ENCODE measurements at regions not wholly inside any gene's neighbourhood (a gene's known extent, or its start where the extent isn't known, plus 50 kb on each side); places are given as distances from the start of the nearest gene placed in this dataset.

DNA sequence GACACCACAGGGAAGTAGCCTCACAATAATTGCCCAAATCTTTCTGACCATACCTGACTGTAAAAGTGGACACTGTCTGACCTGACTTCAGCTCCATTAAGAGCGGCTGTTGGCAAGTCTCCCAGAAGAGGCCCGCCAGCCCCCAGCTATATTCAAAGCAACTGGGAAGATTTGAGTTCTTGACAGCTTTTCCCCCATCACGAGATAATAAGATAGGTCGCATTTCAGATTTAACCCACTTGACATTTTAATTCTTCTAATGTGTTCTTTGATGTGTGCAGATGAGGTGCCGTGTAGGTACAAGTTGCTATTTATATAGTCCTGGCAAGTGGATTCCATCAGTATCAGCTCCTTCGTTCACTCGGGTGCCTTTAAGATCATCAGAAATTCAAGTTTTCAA lies 345.7 kb downstream of the DRD1 start:
- no peak for DNase-seq

DNA sequence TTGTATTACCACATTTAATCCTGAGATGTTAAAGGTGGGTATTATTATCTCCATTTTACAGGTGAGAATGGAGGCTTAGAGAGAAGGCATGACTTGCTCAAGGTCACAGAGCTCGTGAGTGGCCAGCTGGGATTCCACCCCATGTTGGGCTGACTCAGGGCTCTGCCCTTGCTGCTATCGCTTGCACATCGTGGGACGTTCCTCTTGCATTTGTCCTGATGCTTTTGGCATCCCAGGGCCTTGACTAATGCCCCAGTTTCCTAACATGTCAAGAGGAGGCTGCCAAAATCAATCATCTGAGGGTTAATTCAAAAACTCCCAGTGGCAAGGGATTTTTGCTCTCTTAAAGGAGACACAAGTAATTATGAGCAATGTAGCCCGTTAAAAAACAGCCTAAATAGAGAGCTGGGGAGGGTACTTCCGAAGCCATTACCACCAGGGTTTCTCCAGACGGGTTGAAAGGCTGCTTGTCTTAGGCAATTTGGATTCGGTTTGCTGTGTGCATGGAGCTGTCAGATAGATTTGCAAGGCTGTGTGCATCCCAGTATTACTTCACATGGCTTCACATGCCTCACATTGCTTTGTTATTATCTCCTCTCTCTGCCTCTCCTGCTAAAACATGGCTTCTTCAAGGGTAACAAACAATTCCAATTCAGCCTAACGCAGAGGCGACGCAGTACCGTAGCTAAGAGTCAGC lies 347.4 kb downstream of the DRD1 start:
- DNase-seq: no peak

DNA sequence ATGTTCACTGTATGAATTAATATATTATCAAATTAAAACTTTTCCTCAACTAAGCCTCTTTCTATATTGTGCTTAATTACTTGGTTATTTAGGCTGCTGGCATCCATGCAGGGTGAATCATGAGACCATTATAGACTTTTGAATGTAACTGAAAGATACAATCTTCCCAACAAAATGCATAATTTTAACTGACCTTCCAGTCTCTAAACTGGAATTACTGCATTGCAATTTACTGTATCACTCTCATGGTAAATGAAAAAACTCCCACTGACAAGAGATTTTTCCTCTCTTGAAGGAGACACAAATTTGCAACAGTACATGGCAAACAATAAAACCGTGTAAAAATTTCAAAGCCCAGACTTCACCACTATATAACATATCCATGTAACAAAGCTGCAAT lies 349.5 kb downstream of the DRD1 start:
- DNase-seq: no peak

DNA sequence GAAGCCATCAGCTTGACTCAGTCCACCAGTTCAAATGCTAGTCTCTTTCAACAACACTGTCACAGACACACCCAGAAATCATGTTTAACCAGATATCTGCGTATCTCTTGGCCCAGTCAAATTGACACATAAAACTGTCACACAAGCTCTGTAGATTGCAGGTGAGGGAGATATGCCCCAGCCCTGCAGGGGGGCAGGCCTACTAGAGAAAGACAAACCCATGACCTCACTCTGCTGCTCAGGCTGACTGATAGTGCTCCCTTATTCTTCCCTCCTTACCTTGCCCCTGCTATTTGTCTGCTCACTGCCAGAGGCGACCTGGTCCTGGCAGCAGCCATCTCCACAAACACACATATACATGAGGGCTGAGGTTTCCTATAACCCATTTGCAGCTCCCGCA lies 351.3 kb downstream of the DRD1 start:
- DNase-seq: no peak

DNA sequence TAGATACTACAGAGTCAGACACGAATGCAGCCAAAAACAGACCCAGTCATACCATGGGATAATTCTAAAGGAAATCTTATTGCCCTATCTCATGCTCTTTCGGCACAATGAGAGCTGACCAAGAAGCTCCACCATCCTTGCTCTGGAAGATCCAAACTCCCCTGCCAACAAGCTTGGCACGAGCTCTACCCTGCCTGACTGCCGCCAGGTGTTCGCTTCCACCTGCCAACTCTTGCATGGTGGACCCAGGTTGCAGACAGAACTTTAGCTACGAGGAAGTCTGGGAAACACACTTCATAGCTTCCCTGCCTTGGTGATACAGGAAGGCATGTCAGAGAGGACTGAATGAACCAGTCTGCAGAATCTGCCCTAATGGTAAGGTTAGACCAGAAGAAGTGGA lies 355.0 kb downstream of the DRD1 start:
- no peak for DNase-seq

DNA sequence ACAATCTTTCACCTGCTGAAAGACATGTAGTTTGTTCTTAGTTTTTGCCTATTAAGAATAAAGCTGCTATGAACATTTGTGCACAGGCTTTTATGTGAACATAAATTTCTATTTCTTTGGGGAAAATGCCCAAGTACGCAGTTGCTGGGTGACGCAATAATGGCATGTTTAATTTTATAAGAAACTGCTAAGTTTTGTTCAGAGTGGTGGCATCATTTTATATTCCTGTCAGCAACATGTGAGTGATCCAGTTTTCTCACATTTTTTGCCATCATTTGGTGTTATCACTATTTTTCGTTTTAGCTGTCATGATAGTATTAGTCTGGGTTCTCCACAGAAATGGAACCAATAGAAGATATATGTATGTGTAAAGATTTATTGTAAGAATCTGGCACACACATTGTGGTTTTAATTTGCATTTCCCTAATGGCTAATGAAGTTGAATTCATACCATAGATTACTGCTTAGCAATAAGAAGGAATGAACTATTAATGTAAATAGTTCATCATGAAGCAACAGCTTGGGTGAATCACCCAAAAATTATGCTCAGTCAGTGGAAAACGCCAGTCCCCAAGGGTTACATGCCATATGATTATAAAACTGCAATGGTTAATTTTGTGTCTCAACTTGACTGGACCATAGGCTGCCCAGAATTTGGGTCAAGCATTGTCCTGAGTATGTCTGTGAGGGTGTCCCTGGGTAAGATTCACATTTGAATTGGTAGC lies 358.6 kb downstream of the MSX2 start:
- DNase-seq: no peak

DNA sequence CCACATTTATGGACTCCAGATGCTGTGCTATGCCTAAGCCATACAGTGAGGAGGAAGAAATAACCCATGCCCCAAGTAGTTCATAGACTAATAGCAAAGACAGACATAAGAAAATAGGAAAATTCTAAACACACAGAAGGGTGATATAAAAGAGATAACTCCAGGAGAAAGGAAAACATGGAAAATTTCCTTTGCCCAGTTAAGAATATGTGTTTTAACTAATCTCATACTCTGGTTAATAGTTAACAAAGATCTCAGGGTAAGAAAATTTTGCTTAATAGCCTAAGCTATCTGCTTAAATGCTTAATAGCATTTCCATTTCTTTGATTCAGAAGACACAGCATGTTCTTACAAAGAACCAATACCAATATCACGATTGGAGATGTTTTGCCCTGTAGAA lies 358.0 kb downstream of the MSX2 start:
- no peak for DNase-seq

DNA sequence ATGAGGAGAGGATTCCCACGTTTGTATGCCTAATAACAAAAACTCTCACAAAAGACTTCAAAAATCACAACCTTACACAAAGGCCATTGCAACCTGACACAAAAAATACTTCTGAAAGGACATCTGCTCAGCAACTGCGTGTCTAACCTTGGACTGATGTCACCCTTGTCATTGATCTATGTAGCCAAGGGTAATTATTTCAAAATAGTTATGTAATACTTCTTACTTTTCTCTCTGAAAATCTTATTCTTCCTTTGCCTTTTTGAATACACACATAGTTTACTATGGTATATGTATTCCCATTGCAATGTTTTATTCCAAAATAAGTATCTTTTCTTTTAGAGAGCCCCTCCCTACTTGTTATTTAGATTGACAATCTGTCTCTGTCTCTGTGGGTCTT lies 355.3 kb downstream of the MSX2 start:
- no peak for DNase-seq

DNA sequence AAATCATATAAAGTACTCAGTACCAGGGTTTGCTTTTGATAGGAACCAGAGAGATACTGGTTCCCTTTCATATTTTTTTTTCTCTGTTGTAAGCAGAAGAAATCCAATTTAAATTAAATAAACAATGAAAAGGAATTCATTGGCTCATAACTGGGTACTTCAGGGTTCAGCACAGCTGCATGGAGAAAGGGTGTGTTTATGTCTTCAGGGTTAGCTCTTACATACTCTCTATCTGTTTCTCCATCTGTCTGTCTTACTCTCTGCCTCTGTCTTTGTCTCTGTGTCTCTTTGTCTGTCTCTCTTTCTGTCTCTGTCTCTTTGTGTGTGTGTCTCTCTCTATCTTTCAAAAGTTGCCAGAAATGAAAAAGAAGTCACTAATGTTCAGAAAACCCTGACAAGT lies 345.9 kb downstream of the MSX2 start:
- no peak for DNase-seq

DNA sequence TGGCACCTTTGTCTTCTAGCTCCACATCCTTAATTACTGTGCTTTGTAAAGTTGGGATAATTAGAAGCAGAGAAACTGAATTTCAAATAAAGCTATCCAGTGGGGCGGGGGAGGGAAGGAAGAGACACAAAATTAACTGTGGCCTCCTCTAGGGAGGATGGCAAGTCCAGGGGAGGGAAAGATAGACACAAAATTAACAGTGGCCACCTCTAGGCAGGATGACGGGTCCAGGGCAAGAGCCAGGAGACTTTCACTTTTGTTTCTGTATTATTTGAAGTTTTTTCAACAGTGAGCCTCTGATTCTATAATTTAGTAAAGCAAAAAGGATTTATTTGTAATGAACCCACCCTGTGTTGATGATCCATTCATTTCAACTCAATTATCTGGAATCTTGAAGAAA lies 335.9 kb downstream of the MSX2 start:
- no peak for DNase-seq

DNA sequence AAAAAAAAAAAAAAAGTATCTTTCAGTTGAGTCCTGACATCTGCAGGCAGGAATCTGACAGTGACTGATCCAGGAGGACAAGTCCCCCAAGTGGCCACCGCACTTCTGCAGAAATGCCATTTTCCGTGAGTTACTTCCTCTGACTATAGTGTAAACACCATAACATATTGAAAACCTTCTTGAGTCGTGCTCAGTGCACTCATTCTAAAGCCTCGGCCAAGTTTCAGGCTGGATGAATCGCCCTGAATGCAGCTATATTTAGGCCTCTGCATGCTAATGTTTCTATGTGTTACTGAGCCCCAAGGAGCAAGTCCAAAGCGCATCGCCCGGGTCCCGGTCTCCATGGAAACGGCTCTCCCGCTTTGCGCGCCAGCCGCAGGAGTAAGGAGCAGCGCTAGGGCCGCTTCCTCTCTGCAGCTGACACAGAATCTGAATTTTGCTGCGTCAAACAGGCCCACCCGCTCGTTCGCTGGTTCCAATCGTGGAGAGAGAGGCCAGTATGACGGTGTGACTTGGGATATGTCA lies 335.4 kb downstream of the MSX2 start:
- no peak for DNase-seq

DNA sequence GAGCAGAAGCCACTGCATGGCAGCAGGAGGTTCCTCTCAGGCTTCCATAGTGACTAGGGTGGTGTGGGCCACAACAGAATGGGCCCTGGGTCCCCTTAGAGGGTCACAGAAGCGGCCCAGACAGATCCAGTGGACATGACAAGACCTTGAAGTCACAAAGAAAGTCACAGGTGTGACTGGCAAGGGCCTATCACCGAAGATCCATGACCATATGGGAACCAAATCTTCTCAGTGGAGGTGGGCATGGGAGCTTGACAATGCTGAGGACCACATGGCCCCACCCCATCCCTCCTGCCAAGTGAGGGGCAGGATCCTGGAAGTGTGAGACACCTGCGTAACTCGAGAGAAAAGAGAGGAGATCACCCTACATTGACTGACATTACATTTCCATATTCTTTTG lies 332.4 kb downstream of the MSX2 start:
- no peak for DNase-seq

DNA sequence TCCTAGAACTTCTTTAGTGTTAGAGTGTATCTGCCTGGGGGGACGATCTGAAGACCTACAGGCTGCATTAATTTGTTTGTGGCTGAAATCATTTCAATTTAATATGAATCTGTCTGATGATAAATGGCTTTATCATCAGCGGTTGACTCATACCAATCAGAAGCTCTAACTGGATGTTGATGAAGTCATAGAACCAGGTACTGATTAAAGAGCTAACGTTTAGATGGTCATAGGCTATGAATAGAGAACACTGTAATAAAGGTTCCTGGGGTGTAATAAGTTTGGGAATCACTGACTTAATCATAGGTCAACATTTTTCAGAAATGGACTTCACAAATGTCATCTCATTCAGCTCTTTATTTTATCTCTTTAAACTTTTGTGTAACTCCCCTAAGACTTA lies 329.9 kb downstream of the MSX2 start:
- DNase-seq: no peak

DNA sequence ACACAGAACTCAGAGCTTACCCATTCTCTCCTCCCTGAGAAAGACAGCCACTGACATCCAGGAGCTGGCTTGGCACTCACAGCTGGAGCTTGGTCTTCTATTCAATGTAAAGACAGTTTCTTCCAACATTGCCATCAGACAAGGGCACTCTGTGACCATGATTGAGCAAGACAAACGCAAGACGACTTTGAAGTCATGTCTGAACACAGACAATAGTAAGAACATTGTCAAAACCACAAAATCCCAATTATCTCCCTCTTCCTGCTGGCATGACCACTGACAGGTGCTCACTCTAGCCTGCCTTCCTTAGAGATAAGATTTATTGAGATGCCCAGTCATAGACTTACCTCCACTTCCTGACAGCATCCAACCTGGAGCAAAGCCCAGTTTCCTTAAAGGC lies 328.0 kb downstream of the MSX2 start:
- DNase-seq: no peak

DNA sequence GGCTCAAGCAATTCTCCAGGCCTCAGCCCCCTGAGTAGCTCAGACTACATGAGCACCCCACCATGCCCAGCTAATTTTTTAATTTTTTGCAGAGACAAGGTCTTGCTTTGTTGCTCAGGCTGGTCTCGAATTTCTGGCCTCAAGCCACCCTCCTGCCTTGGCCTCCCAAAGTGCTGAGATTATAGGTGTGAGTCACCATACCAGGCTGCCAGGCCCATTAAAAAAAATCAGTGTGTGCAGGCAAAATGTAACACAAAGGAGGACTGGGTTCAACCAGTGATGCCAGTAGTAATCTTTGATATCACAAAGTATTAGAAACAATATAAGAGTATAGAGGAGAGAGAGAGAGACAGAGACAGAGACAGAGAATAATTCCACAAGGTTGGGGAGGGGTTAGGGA lies 322.7 kb downstream of the MSX2 start:
- no peak for DNase-seq

DNA sequence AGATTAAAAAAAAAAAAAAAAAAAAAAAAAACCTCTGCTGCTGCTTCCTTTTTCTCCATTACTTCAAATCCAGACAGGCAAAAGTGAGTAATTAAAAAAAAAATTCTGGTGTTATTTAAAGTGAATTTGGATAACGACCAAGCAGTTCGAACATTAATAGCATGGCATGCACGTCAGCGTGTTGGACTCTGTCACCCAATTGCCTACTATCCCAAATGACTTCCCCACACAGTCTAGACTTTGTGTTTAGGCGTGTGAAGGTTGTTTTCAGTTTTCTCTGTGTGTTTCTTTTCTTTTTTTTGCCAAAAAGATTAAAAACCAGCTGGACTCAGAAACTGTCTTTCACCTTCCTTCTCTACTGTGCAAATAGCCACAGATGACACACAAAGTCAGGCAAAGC lies 321.4 kb downstream of the MSX2 start:
- no peak for DNase-seq

DNA sequence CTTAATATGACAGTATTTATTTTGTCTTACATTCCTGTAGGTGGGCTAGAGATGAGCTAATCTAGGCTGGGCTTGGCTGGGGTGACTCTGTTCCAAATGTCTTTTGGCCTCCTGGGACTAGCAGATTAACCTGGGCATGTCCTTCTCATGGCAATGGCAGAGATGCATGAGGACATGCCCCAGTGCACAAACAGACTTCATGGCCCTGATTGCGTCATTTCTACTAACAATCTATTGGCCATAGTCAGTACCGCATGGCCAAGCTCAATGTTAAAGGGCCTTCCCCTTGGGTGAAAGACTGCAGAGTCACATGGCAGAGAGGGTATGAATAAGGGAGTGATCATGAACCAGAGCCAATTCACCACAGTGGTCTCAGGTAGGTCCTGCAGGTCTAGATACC lies 313.4 kb downstream of the MSX2 start:
- DNase-seq: no peak

DNA sequence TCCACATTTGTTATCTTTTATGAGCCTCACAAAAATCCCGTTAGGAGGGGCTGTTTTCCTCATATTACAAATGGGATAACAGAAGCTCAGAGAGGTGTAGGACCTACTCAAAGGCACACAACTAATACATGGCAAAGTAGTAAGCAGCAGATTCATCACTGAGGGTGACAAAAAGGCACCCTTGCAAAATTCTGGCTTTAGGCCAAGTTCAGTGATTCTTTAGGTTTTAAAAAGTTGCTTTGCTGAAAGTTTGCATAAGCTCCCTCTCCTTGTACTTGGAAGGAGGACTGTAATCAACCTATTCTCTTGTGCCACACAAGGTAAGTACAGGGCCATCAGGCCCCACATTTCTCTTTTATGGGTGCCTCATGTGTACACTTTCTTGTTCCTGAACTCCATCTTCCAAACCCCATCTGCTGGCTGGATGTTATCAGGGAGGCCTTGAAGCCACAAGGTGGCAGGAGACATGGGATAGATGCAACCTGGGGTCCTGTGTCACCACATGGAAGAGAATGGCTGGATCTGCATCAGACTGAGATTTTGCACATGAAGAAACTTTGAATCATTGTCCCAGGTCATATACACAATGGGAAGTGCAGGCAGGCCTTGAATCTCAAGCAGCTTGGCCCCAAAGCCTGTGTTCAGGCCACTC lies 311.6 kb downstream of the MSX2 start:
- DNase-seq: no peak

DNA sequence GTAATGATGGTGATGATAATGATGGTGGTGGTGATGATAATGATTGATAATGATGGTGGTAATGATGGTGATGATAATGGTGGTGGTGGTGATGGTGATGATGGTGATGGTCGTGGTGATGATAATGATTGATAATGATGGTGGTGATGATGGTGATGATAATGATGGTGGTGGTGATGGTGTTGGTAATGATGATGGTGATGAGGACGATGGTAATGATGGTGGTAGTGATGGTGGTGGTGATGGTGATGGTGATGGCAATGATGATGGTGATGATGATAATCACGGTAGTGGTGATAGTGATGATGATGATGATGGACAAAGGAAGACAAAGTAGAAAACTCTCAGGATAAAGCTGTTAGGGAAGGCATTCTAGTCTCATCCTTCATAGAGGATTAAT lies 310.5 kb downstream of the MSX2 start:
- no peak for DNase-seq

DNA sequence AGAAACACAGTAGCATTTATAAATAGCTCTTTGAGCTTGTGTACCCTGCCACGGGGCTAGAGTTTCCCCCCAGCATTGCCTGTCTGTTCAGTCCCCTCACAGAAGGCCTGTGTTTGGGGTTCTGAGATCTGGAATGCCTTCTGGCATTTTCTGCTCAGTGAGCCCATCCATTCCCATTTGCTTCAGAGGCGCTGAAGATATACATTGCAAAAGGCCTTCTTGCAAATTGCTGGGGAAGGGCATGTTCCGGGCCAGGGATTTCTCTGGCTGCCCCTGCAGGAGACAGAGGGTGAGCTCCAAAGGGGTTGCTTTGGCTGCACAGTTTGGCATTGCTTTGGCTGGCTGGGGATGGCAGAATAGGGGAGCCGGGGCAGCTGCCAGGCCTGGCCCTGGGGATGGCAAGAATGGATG lies 308.4 kb downstream of the MSX2 start:
- DNase-seq: no peak

DNA sequence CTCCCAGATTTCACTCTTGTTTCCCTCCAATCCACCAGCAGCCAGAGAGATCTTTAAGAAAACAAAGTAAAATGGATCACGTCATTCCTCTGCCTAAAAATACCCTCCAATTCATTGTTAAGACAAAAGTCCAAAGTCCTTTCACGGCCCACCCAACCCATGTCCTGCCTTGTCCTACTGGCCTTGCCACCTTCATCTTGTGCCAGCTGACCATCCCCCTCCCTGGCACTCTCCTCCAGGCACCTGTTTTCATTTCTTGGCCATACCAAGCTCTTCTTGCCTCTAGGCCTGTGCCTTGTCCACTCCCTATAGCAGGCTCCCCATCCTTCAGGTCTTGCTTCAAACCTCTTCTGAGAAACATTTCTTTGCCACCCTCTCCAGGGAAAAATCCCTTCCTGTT lies 307.6 kb downstream of the MSX2 start:
- no peak for DNase-seq

DNA sequence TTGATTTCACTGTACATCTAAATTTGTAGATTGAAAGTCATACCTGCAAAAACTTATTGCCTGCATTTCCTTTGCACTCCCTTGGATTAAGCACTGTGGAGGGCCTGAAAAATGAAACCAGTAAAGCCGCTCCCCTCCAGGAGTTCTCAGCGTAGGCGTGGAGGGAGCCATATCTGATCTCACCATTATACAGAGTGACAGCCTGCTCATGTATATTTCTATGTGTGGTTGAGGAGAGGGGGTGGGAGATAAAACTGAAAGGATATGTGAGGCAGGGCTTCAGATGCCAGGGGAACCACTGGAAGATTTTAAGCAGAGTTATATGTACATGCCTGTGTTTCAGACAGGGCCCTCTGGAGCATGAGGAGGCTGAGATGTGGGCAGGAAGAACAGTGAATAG lies 303.0 kb downstream of the MSX2 start:
- no peak for DNase-seq

DNA sequence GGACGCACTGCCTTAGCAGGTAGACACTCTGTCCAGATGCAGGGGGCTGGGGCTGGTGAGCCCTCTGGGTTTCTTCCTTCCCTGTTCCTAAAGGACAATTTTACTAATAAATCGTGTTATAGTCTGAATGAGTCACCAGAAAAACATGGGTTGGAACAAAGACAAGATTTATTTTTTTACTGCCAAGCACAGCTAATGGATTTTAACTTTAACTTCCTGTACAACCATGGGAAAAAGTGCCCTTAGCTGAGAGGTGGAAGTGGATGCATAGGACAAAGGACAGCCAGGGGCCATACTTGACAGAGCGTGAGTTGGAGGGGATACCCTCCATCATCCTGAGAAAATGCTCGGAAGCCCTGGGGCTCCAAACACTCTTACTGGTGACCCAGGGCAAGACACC lies 300.7 kb downstream of the MSX2 start:
- no peak for DNase-seq
